Fibroblast of mammary gland (primary cell): ENCODE measurements at regions not wholly inside any gene's neighbourhood (a gene's known extent, or its start where the extent isn't known, plus 50 kb on each side); places are given as distances from the start of the nearest gene placed in this dataset.

Experiments
- DNase-seq: peaks from one replicate; pipeline ENCODE4 v3.0.0-alpha.2; 2010; ENCODE audit warnings: low read depth
- H3K4me3 ChIP-seq: 2 replicates; pipeline ENCODE4 v1.5.1; 2011; ENCODE audit warnings: low read depth, mild to moderate bottlenecking, low read length, moderate library complexity; ENCODE audit not compliant: control insufficient read depth
- CTCF ChIP-seq: conservative IDR thresholded peaks from 2 replicates; pipeline ENCODE4 v1.5.1; 2011; ENCODE audit warnings: low read depth, low read length, inconsistent platforms; ENCODE audit not compliant: control insufficient read depth, insufficient read depth

- no peak for TF ChIP-seq CTCF
- DNase-seq: no peak
- no peak overlapping the region for H3K4me3 ChIP-seq
Observed at GRCh38 chr11:8326337-8326736, 62.7 kb upstream of the LMO1 start.

GRCh38 chr11:8325591-8326304, 62.1 kb upstream of the LMO1 start:
- TF ChIP-seq CTCF: no peak

GRCh38 chr11:8323161-8323935, 59.7 kb upstream of the LMO1 start:
- DNase-seq: no peak
- no peak overlapping the region for H3K4me3 ChIP-seq
- no peak for TF ChIP-seq CTCF

More at GRCh38 chr11:8325591-8326304, 62.1 kb upstream of the LMO1 start:
- DNase-seq: no peak
- H3K4me3 ChIP-seq: no peak overlapping the region

GRCh38 chr11:8321876-8322275, 58.2 kb upstream of the LMO1 start:
- H3K4me3 ChIP-seq: no peak overlapping the region
- TF ChIP-seq CTCF: no peak
- DNase-seq: no peak

GRCh38 chr11:8320076-8320475, 56.4 kb upstream of the LMO1 start:
- H3K4me3 ChIP-seq: no peak overlapping the region
- no peak for TF ChIP-seq CTCF
- no peak for DNase-seq

GRCh38 chr11:8318536-8318935, 54.9 kb upstream of the LMO1 start:
- no peak for DNase-seq
- TF ChIP-seq CTCF: peak; percentile 16
- no peak overlapping the region for H3K4me3 ChIP-seq

GRCh38 chr11:8317159-8317558, 53.5 kb upstream of the LMO1 start:
- no peak overlapping the region for H3K4me3 ChIP-seq
- TF ChIP-seq CTCF: no peak
- DNase-seq: peak; percentile 80
